ENCODE measurements at regions not wholly inside any gene's neighbourhood (a gene's known extent, or its start where the extent isn't known, plus 50 kb on each side); places are given as distances from the start of the nearest gene placed in this dataset.

GRCh38 chr2:199113111-199113510, 344.6 kb downstream of the SATB2 start:
- no peak for TF ChIP-seq CTCF (IDR thresholded peaks at IDR 0.05; ENCODE audit: low read length)
- no peak for TF ChIP-seq EZH2 (optimal IDR thresholded peaks at IDR 0.05; ENCODE audit: low read depth, low read length)
- no peak for TF ChIP-seq EZH2phosphoT487 (IDR thresholded peaks at IDR 0.05; ENCODE audit: low read length)
